Fibroblast of the aortic adventitia (primary cell): ENCODE measurements at regions not wholly inside any gene's neighbourhood (a gene's known extent, or its start where the extent isn't known, plus 50 kb on each side); places are given as distances from the start of the nearest gene placed in this dataset.

ENCODE experiments used
- DNase-seq: peaks from one replicate; pipeline ENCODE4 v3.0.0-alpha.2; 2010; ENCODE audit warnings: low read depth
- H3K4me3 ChIP-seq: 2 replicates; pipeline ENCODE4 v1.5.1; 2011; ENCODE audit warnings: low read depth, mild to moderate bottlenecking, control low read depth, low read length, moderate library complexity
- TF ChIP-seq, protein P1 (sequence below): IDR thresholded peaks from 2 replicates; pipeline ENCODE4 v1.5.1; 2011; ENCODE audit warnings: mild to moderate bottlenecking, low read length, control low read depth, inconsistent platforms; ENCODE audit not compliant: insufficient read depth

DNA sequence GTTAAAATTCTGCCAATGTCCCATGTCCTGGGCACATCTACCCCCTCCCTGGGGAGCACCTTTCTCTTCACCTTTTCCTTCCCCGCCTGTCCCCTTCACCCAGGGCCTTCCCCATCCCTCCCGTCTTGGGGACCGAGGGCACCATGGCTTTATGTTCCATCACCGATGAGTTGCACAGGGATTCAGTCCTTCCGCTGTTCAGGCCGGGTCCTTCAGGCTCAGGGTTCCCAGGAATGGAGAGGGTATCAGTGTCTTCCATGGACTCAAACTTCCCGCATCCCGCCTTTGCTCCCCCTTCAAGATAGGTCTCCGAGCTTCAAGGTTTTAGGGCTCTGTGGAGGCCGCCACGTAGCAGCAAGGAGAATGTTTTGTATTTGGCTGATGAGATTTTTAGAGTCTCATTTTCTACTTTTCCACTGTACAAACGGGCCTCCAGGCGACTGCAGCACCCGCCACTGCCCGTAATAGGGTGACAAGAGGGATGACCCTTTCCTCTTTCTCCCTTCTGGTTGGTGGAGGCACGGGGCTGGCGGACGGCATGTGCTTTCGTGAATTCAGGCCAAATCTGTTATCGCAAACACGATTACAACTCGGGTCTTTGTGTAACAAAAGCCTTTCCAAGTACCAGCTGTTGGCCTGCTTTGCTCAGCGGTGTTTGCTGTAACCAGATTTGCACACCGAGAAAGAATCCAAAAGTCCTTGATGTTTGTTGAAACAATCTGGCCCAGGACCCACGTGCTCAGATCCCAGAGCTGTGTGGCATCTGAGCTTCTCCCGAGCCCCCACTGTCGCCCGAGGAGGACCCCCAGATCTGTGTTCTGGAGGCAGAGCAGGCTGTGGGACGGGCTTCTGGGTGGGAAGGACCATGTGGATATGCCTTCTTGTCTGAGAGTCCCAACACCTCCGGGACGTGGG, 236.3 kb downstream of the SEC14L1 start:
- DNase-seq = peak; percentile 63
- TF ChIP-seq, protein P1, sequence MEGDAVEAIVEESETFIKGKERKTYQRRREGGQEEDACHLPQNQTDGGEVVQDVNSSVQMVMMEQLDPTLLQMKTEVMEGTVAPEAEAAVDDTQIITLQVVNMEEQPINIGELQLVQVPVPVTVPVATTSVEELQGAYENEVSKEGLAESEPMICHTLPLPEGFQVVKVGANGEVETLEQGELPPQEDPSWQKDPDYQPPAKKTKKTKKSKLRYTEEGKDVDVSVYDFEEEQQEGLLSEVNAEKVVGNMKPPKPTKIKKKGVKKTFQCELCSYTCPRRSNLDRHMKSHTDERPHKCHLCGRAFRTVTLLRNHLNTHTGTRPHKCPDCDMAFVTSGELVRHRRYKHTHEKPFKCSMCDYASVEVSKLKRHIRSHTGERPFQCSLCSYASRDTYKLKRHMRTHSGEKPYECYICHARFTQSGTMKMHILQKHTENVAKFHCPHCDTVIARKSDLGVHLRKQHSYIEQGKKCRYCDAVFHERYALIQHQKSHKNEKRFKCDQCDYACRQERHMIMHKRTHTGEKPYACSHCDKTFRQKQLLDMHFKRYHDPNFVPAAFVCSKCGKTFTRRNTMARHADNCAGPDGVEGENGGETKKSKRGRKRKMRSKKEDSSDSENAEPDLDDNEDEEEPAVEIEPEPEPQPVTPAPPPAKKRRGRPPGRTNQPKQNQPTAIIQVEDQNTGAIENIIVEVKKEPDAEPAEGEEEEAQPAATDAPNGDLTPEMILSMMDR = no peak
- no peak overlapping the region for H3K4me3 ChIP-seq

DNA sequence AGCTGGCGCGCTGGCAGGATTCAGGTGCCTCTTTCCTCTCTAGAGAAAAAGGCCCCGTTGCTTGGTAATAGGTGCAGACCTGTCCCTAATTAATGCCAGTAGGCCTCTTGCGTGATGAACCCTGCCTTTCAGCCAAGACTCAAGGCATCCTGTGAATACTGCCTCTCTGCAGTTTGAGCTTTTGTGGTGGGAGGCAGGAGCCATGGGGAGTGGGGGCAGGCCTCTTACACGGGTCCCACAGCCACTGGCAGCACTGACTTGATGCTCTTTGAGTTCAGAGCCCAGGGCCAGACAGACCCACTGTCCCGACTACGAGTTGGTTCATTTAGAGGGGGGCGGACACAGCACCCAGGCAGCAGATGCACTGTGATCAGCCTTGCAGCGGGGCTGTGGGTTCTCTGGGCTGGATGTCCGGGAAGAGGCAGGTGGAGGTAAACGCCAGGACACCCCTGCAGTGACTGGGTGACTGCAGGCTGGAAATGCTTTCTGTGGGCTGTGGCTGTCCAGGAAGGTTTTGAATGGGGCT, 237.0 kb downstream of the SEC14L1 start:
- DNase-seq = no peak
- H3K4me3 ChIP-seq = no peak overlapping the region
- TF ChIP-seq, protein P1 = no peak

DNA sequence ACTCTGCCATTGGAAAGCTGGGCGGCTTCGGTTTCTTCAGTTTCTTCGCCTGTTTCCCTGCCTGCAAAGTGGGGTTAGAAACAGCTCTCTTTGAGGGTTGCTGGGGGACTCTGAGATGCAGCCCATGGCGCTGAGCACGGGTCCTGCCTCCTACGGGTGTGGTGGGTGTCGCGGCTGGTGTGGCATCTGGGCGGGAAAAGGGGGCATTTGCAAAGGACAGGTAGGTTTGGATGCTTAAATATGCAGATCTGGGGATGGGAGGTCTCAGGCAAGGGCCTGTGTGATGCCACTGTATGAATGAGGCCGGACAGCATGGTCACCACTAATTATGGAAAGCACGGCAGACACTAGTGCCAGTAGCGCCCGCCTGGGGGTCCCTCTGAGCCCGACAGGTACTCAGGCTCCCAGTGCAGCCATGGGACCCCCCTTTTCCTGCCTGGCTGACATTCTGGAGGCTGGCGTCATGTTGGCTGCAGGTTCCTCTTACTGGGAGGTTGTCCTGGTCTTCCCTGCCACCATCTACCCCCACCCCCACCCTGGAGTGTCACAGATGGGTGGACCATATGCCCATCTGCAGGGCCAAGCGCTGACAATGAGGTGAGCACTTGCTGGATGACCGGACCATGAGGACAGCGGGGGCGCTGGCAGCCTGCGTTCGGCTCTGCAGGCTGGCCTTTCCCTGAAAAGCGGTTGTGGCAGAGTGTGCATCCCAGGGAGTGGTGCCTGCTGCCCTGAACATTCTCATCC, 237.7 kb downstream of the SEC14L1 start:
- TF ChIP-seq, protein P1 = no peak
- H3K4me3 ChIP-seq = no peak overlapping the region
- DNase-seq = no peak

DNA sequence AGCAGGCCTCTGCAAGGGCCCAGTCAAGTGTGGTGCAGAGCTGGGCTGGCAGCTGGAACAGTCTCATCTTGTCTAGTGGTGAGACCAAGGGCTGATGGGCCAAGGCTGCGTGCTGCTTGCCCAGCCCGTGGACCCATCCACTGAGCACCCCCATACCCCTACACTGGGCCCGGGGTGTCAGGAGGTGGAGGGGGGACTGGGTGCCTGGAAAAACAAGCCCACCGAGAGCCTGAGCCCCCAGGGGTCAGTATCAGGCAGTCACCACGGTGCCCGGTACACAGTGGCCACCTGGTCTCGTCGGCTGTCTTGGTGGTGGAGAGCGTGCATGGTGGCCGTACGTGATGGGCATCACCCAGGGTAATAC, 238.3 kb downstream of the SEC14L1 start:
- no peak for DNase-seq
- H3K4me3 ChIP-seq = no peak overlapping the region
- TF ChIP-seq, protein P1 = no peak

DNA sequence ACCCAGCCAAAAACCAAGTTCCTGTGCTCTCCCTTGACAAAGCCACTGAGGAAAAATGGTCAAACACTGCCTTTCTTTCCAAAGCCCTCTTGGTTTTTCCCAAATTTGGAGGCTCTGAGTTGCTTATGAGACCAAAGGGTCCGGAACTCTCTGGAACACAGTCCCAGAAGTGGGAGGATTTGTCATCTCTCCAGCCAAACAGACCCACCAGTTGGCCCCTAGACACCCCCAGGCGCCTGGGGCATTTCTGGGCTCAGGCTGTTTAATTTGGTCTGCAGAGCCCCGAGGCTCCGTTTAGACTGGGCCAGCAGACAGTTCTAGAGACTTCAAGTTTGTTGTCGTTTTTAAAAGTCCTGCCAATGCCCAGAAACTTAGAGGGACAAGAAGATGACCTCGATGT, 239.1 kb downstream of the SEC14L1 start:
- DNase-seq = no peak
- no peak overlapping the region for H3K4me3 ChIP-seq
- TF ChIP-seq, protein P1 = no peak

DNA sequence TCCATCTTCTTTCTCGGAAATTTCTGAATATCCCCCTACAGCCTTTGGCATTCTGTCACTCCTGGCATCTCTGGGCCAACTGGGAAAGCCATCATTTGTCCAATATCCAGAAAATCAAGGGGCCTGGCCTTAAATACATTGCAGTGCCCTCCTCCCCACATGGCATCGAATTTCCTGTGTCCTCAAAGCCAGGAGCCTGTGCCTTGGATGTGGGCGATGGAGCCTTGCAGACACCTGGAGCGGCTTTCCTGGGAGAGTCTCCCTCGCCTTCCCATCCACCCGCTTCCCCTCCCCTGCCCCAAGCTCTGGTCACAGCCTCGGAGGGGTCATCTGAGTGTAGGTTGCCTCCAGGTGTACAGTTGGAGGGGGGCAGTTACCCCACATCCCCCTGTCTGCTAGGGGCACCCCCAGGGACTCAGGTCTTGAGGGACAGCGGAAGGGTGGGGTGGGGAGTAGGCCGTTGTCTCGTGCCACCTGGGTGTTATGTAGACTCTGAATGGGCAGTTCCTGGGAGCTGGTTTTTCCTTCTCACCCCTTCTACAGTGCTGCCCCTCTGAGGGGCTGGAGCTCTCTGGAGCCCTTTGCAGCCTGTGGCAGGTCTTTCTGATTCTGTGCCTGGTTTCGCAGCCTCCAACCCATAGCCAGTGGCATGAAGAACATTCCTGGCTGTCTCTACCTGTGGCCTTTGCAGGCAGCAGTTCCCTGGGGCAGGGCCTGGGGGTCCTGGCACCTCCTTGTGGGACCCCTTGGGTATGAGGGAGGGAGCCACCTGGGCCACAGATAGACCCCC, 239.8 kb downstream of the SEC14L1 start:
- DNase-seq = no peak
- TF ChIP-seq, protein P1 = no peak
- no peak overlapping the region for H3K4me3 ChIP-seq
